HEK293 (cell line): ENCODE measurements at regions not wholly inside any gene's neighbourhood (a gene's known extent, or its start where the extent isn't known, plus 50 kb on each side); places are given as distances from the start of the nearest gene placed in this dataset.

Source experiments
- CTCF ChIA-PET: fragments of 350-600 bp; formaldehyde crosslinking; extraction: SDS; loops from one replicate; lab custom pipeline; 2021; ENCODE audit warnings: antibody characterized with exemption; lab: Yijun Ruan, JAX
- POLR2A ChIA-PET: fragments of 300-600 bp; formaldehyde crosslinking; extraction: SDS; loops from one replicate; lab custom pipeline; 2020; ENCODE audit warnings: antibody characterized with exemption, inconsistent platforms; lab: Yijun Ruan, JAX
- H3K27ac ChIP-seq: fragments of 200-500 bp; sonication (Bioruptor generic); 2 replicates; pipeline ENCODE4 v1.5.1; 2014; ENCODE audit warnings: low read depth, low read length, control low read depth, inconsistent platforms; ENCODE audit errors: extremely low read depth
- H3K36me3 ChIP-seq, 2 experiments: fragments of 200-500 bp in 1 of 2; sonication (Bioruptor generic) in 1 of 2; 1 replicate in 1 of 2; 2 replicates in 1 of 2; pipeline ENCODE4 v1.5.1; 2014 to 2017; ENCODE audit warnings: inconsistent platforms in 2 of 2, low read length in 2 of 2; ENCODE audit not compliant: control insufficient read depth in 2 of 2, insufficient read depth in 1 of 2
- H3K4me1 ChIP-seq: fragments of 200-500 bp; sonication (Bioruptor generic); 2 replicates; pipeline ENCODE4 v1.5.1; 2014; ENCODE audit warnings: mild to moderate bottlenecking, low read length, inconsistent platforms; ENCODE audit not compliant: control insufficient read depth, insufficient read depth
- H3K4me3 ChIP-seq: 2 replicates; pipeline ENCODE4 v1.5.1; 2011; ENCODE audit warnings: low read depth, mild to moderate bottlenecking, control low read depth, low read length, moderate library complexity
- H3K9me3 ChIP-seq: fragments of 200-500 bp; sonication (Bioruptor generic); 2 replicates; pipeline ENCODE4 v1.5.1; 2014; ENCODE audit warnings: low read depth, low read length, inconsistent platforms; ENCODE audit not compliant: control insufficient read depth, insufficient read depth
- BCL11B ChIP-seq: fragments of 450-650 bp; formaldehyde crosslinking; IDR thresholded peaks from 2 replicates; pipeline ENCODE4 v1.5.1; 2016; ENCODE audit warnings: low read depth, missing biosample characterization, missing genetic modification characterization
- EGR2 ChIP-seq: fragments of 450-650 bp; formaldehyde crosslinking; IDR thresholded peaks from 2 replicates; pipeline ENCODE4 v1.5.1; 2016; ENCODE audit warnings: low read depth, missing biosample characterization, missing genetic modification characterization
- ELK4 ChIP-seq: IDR thresholded peaks from 2 replicates; pipeline ENCODE4 v1.6.1; 2011; ENCODE audit warnings: mild to moderate bottlenecking, low read depth, low read length, borderline replicate concordance
- FEZF1 ChIP-seq: fragments of 450-650 bp; formaldehyde crosslinking; IDR thresholded peaks from 2 replicates; pipeline ENCODE4 v1.5.1; 2016; ENCODE audit warnings: missing biosample characterization, missing genetic modification characterization
- GLIS1 ChIP-seq: fragments of 450-650 bp; formaldehyde crosslinking; IDR thresholded peaks from 2 replicates; pipeline ENCODE4 v1.5.1; 2016; ENCODE audit warnings: missing biosample characterization, missing genetic modification characterization
- HOXA7 ChIP-seq: sonication (generic); formaldehyde crosslinking; IDR thresholded peaks from 2 replicates; pipeline ENCODE4 v1.8.1; 2022; ENCODE audit warnings: missing genetic modification reagents, borderline replicate concordance
- INSM2 ChIP-seq: fragments of 450-650 bp; formaldehyde crosslinking; IDR thresholded peaks from 2 replicates; pipeline ENCODE4 v1.5.1; 2016; ENCODE audit warnings: missing biosample characterization, missing genetic modification characterization
- KLF1 ChIP-seq: fragments of 450-650 bp; formaldehyde crosslinking; IDR thresholded peaks from 2 replicates; pipeline ENCODE4 v1.5.1; 2016; ENCODE audit warnings: missing biosample characterization, missing genetic modification characterization
- KLF17 ChIP-seq: fragments of 450-650 bp; formaldehyde crosslinking; IDR thresholded peaks from 2 replicates; pipeline ENCODE4 v1.5.1; 2016; ENCODE audit warnings: missing biosample characterization, missing genetic modification characterization
- KLF8 ChIP-seq: fragments of 450-650 bp; formaldehyde crosslinking; IDR thresholded peaks from 2 replicates; pipeline ENCODE4 v1.5.1; 2016; ENCODE audit warnings: missing biosample characterization, missing genetic modification characterization
- MEIS1 ChIP-seq: sonication (generic); formaldehyde crosslinking; IDR thresholded peaks from 2 replicates; pipeline ENCODE4 v1.8.1; 2022; ENCODE audit warnings: missing genetic modification reagents, mild to moderate bottlenecking, borderline replicate concordance
- OSR2 ChIP-seq: fragments of 450-650 bp; formaldehyde crosslinking; IDR thresholded peaks from 2 replicates; pipeline ENCODE4 v1.5.1; 2016; ENCODE audit warnings: missing biosample characterization, missing genetic modification characterization
- TRIM28 ChIP-seq: IDR thresholded peaks from 2 replicates; pipeline ENCODE4 v1.6.1; 2011; ENCODE audit warnings: low read length, control low read depth, borderline replicate concordance
- ZBTB26 ChIP-seq: fragments of 450-650 bp; formaldehyde crosslinking; optimal IDR thresholded peaks from 2 replicates; pipeline ENCODE3; 2016; ENCODE audit warnings: missing biosample characterization, mild to moderate bottlenecking, missing genetic modification characterization
- ZEB2 ChIP-seq: fragments of 450-650 bp; formaldehyde crosslinking; IDR thresholded peaks from 2 replicates; pipeline ENCODE4 v1.5.1; 2016; ENCODE audit warnings: missing biosample characterization, missing genetic modification characterization
- ZFP37 ChIP-seq: fragments of 450-650 bp; formaldehyde crosslinking; IDR thresholded peaks from 2 replicates; pipeline ENCODE4 v1.5.1; 2016; ENCODE audit warnings: missing biosample characterization, missing genetic modification characterization
- ZNF140 ChIP-seq: fragments of 450-650 bp; formaldehyde crosslinking; IDR thresholded peaks from 2 replicates; pipeline ENCODE4 v1.5.1; 2016; ENCODE audit warnings: missing biosample characterization, missing genetic modification characterization
- ZNF16 ChIP-seq: fragments of 450-650 bp; formaldehyde crosslinking; IDR thresholded peaks from 2 replicates; pipeline ENCODE4 v1.5.1; 2016; ENCODE audit warnings: low read depth, missing biosample characterization, missing genetic modification characterization
- ZNF175 ChIP-seq: fragments of 450-650 bp; formaldehyde crosslinking; IDR thresholded peaks from 2 replicates; pipeline ENCODE4 v1.5.1; 2016; ENCODE audit warnings: missing biosample characterization, missing genetic modification characterization
- ZNF211 ChIP-seq: fragments of 450-650 bp; formaldehyde crosslinking; IDR thresholded peaks from 2 replicates; pipeline ENCODE4 v1.5.1; 2016; ENCODE audit warnings: low read depth, missing biosample characterization, missing genetic modification characterization
- ZNF341 ChIP-seq: fragments of 450-650 bp; formaldehyde crosslinking; IDR thresholded peaks from 2 replicates; pipeline ENCODE4; 2016; ENCODE audit warnings: low read depth, missing biosample characterization, missing genetic modification characterization
- ZNF37A ChIP-seq: fragments of 450-650 bp; IDR thresholded peaks from 2 replicates; pipeline ENCODE4 v1.5.1; 2018; ENCODE audit warnings: missing biosample characterization, missing genetic modification characterization
- ZNF404 ChIP-seq: fragments of 450-650 bp; formaldehyde crosslinking; IDR thresholded peaks from 2 replicates; pipeline ENCODE4 v1.5.1; 2017; ENCODE audit warnings: missing biosample characterization, missing genetic modification characterization
- ZNF548 ChIP-seq: fragments of 450-650 bp; formaldehyde crosslinking; IDR thresholded peaks from 2 replicates; pipeline ENCODE4 v1.5.1; 2016; ENCODE audit warnings: missing biosample characterization, missing genetic modification characterization
- ZNF549 ChIP-seq: fragments of 450-650 bp; IDR thresholded peaks from 2 replicates; pipeline ENCODE4 v1.5.1; 2018; ENCODE audit warnings: missing biosample characterization, missing genetic modification characterization, mild to moderate bottlenecking, inconsistent platforms, moderate library complexity
- ZNF654 ChIP-seq: fragments of 450-650 bp; formaldehyde crosslinking; IDR thresholded peaks from 2 replicates; pipeline ENCODE4 v1.5.1; 2016; ENCODE audit warnings: low read depth, missing biosample characterization, missing genetic modification characterization
- ZNF660 ChIP-seq: fragments of 450-650 bp; IDR thresholded peaks from 2 replicates; pipeline ENCODE4 v1.5.1; 2018; ENCODE audit warnings: missing biosample characterization, mild to moderate bottlenecking, missing genetic modification characterization
- ZNF785 ChIP-seq: fragments of 450-650 bp; formaldehyde crosslinking; IDR thresholded peaks from 2 replicates; pipeline ENCODE4 v1.5.1; 2016; ENCODE audit warnings: missing biosample characterization, missing genetic modification characterization

- no peak for TF ChIP-seq ZBTB26
- TF ChIP-seq KLF17 (tag by site-specific recombination): no peak
- TF ChIP-seq MEIS1 (CRISPR knock-in tag): no peak
- no peak for TF ChIP-seq ZNF785 (tag by site-specific recombination)
- TF ChIP-seq ZEB2: no peak
- TF ChIP-seq ZNF16 (tag by site-specific recombination): no peak
- no peak for TF ChIP-seq ELK4
- no peak for TF ChIP-seq FEZF1 (tag by site-specific recombination)
- TF ChIP-seq ZNF140: no peak
Measured at GRCh38 chr6:103587722-103588121, 1272.0 kb downstream of the HACE1 start (continued).

- no peak overlapping the region for H3K4me3 ChIP-seq
- H3K27ac ChIP-seq: no peak overlapping the region
- CTCF ChIA-PET: no interaction called here
- POLR2A ChIA-PET: no interaction called here
- TF ChIP-seq ZNF548 (tag by site-specific recombination) (no peak), ZFP37 (tag by site-specific recombination) (no peak), KLF8 (tag by site-specific recombination) (no peak), GLIS1 (tag by site-specific recombination) (no peak), KLF1 (tag by site-specific recombination) (no peak), HOXA7 (CRISPR knock-in tag) (no peak), INSM2 (tag by site-specific recombination) (no peak), OSR2 (tag by site-specific recombination) (no peak), ZNF660 (tag by site-specific recombination) (no peak), ZNF341 (tag by site-specific recombination) (no peak), ZNF404 (no peak), ZNF654 (tag by site-specific recombination) (no peak), BCL11B (tag by site-specific recombination) (no peak), ZNF175 (tag by site-specific recombination) (no peak), TRIM28 (no peak), ZNF37A (tag by site-specific recombination) (no peak), ZNF211 (tag by site-specific recombination) (no peak), ZNF549 (tag by site-specific recombination) (no peak), EGR2 (tag by site-specific recombination) (no peak)
- no peaks in the 10 kb centered on the region for H3K36me3 ChIP-seq
- no peaks in the 10 kb centered on the region for H3K4me1 ChIP-seq
- no peaks in the 10 kb centered on the region for H3K9me3 ChIP-seq
Measured at GRCh38 chr6:103578115-103578514, 1281.6 kb downstream of the HACE1 start.
